Lung (tissue), 11 donors: ENCODE measurements at regions not wholly inside any gene's neighbourhood (a gene's known extent, or its start where the extent isn't known, plus 50 kb on each side); places are given as distances from the start of the nearest gene placed in this dataset.

Experiments used
- ATAC-seq: fragments of 200-7000 bp; cut with Tn5 transposase; one replicate; pipeline ENCODE4 v1.9.1; 2020; ENCODE audit warnings: moderate number of reproducible peaks; ENCODE audit not compliant: insufficient read depth, low FRiP score
- DNase-seq, 3 donors: peaks; one replicate each; pipeline ENCODE4 v3.0.0-alpha.2; 2013 to 2017
- H3K27ac ChIP-seq, 2 donors: one replicate each; pipeline ENCODE4 v1.5.1; 2013; ENCODE audit warnings: mild to moderate bottlenecking in 2 of 2, moderate library complexity in 2 of 2, control low read depth in 1 of 2, inconsistent platforms in 1 of 2, low read depth in 1 of 2, low read length in 1 of 2
- H3K27me3 ChIP-seq, 3 donors: one replicate each; pipeline ENCODE4 v1.5.1; 2013; ENCODE audit warnings: low read length in 2 of 3; ENCODE audit not compliant: control insufficient read depth in 3 of 3, insufficient read depth in 3 of 3
- H3K36me3 ChIP-seq, 4 donors: one replicate each; pipeline ENCODE4 v1.5.1; 2013; ENCODE audit warnings: low read length in 4 of 4, mild to moderate bottlenecking in 1 of 4, moderate library complexity in 1 of 4; ENCODE audit not compliant: control insufficient read depth in 4 of 4, insufficient read depth in 4 of 4
- H3K4me1 ChIP-seq, 5 donors: one replicate each; pipeline ENCODE4 v1.5.1; 2013; ENCODE audit warnings: low read length in 5 of 5, mild to moderate bottlenecking in 2 of 5, moderate library complexity in 1 of 5; ENCODE audit not compliant: control insufficient read depth in 5 of 5, insufficient read depth in 5 of 5
- H3K4me3 ChIP-seq: one replicate; pipeline ENCODE4 v1.5.1; 2013; ENCODE audit warnings: mild to moderate bottlenecking, control low read depth, moderate library complexity
- H3K9ac ChIP-seq, 2 donors: one replicate each; pipeline ENCODE4 v1.5.1; 2013; ENCODE audit warnings: low read length in 2 of 2, control low read depth in 1 of 2; ENCODE audit not compliant: insufficient read depth in 1 of 2
- H3K9me3 ChIP-seq, 4 donors: one replicate each; pipeline ENCODE4 v1.5.1; 2013; ENCODE audit warnings: low read length in 3 of 4, mild to moderate bottlenecking in 1 of 4, moderate library complexity in 1 of 4; ENCODE audit not compliant: control insufficient read depth in 4 of 4, insufficient read depth in 3 of 4
- WGBS, 2 donors: extraction: QIAGEN DNeasy Blood & Tissue Kit; methylation state at CpG; one replicate each; pipeline ENCODE4 v1.1.7; 2013; 5-methylcytosine and 5-hydroxymethylcytosine counted together
- TF ChIP-seq, protein P1 (sequence below): IDR thresholded peaks from 2 replicates; pipeline ENCODE4 v1.5.1; 2012; ENCODE audit warnings: mild to moderate bottlenecking; ENCODE audit errors: control extremely low read depth, extremely low read depth
- donor health status: control.
- donor health status: control.
- donor health status: Bipolar disorder and iron deficiency.
- donor health status: healthy.
- donor health status: DM: yes; HTN: yes; CAD: no.

DNA sequence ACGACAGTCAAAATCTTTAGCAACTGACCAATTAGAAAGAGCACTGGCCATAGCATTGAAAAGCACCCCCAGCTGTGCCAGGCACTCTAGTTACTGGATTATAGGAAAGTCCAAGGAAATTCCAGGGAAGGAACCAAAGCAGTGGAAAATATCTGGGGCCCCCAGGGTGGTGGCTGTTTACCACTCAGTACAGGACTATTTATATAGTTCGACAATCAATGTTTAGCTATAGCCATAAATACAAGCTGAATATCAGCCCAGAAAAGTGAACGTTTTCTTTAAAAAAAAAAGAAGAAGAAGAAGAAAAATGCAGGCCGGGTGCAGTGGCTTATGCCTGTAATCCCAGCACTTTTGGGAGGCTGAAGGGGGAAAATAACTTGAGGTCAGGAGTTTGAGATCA is 55.2 kb upstream of the UBAC2 start:
- WGBS, 2 donors, result 55 to 78% methylated on average over 4 of the region's 4 CpGs
- DNase-seq (no peak), ATAC-seq (no peak)
- Histone ChIP-seq H3K9ac (no peak overlapping the region), H3K27me3 (no peaks in the 10 kb centered on the region), H3K4me3 (no peak overlapping the region), H3K36me3 (no peaks in the 10 kb centered on the region), H3K4me1 (no peaks in the 10 kb centered on the region), H3K9me3 (peaks cover 0 to 1% (median 0%) of the 10 kb centered on the region in 4 donors), H3K27ac (no peak overlapping the region)
- TF ChIP-seq, protein P1, sequence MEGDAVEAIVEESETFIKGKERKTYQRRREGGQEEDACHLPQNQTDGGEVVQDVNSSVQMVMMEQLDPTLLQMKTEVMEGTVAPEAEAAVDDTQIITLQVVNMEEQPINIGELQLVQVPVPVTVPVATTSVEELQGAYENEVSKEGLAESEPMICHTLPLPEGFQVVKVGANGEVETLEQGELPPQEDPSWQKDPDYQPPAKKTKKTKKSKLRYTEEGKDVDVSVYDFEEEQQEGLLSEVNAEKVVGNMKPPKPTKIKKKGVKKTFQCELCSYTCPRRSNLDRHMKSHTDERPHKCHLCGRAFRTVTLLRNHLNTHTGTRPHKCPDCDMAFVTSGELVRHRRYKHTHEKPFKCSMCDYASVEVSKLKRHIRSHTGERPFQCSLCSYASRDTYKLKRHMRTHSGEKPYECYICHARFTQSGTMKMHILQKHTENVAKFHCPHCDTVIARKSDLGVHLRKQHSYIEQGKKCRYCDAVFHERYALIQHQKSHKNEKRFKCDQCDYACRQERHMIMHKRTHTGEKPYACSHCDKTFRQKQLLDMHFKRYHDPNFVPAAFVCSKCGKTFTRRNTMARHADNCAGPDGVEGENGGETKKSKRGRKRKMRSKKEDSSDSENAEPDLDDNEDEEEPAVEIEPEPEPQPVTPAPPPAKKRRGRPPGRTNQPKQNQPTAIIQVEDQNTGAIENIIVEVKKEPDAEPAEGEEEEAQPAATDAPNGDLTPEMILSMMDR, result no peak

DNA sequence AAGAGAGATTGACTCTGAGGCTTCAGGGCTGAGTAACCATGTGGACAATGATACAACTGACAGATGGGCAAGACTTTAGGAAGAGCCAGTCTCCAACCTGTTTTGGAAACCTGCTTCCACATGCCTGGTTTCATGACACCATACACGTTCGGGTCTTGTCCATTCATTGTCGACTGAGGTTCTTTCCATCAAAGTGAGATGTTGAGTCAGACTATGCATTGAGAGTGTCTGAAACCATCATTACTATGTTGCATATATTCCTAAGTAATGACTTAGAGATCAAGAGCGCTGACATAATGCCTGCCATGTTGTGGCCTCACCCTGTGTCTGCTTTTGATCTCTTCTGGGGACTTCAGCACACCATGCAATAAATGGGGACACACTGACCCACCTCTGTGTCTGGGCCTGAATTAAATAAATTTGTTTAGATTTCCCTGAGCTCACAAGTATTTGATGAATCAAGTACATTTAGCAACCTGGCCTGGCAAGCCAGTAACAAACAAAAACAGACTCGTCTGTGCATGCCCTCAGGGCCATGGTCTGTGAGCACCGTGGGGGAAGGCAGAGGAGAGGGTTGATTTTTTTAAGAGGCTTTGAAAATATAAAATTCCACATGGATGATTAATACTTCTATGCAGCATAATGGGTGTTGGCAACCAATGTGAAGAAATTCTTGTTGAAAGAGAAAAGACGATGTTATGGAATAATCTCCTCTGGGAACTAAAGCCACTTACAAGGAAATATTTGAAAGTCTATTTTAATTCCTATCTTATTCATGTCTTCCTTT is 49.9 kb upstream of the UBAC2 start:
- no peaks in the 10 kb centered on the region for H3K36me3 ChIP-seq
- no peaks in the 10 kb centered on the region for H3K27me3 ChIP-seq
- peaks cover 0 to 2% (median 0%) of the 10 kb centered on the region in 4 donors for H3K9me3 ChIP-seq
- no peak overlapping the region for H3K27ac ChIP-seq
- 75 to 87% methylated on average over 7 of the region's 7 CpGs for WGBS, 2 donors
- ATAC-seq, result no peak
- H3K9ac ChIP-seq, result no peak overlapping the region
- H3K4me1 ChIP-seq, result peaks cover 0 to 4% (median 0%) of the 10 kb centered on the region in 5 donors
- TF ChIP-seq, protein P1, result no peak
- H3K4me3 ChIP-seq, result no peak overlapping the region
- DNase-seq, result no peak
